ENCODE measurements at regions not wholly inside any gene's neighbourhood (a gene's known extent, or its start where the extent isn't known, plus 50 kb on each side); places are given as distances from the start of the nearest gene placed in this dataset.

GRCh38 chr20:40538131-40538530, 150.9 kb downstream of the MAFB start:
- DNase-seq, result no peak

GRCh38 chr20:40536808-40537207, 152.2 kb downstream of the MAFB start:
- no peak for DNase-seq

DNA sequence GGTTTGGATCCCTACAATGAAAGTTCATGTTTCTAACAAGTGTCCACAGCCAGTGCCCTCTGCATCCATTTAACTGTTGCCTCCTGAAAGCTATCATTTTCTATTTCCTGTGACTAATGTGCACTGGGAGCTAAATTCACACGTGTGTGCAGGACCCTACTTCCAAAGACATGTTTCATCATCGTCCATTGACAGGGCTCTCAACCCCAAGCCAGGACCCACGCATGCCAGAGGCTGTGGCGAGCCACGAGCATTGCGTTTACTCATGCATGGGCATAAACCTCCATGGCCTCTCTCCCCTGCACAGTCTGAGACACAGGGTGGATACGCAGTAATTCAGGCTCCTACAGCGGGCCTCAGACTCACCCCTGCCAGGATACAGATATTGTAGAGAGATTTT, 153.2 kb downstream of the MAFB start:
- DNase-seq, result no peak

GRCh38 chr20:40532103-40532502, 156.9 kb downstream of the MAFB start:
- no peak for DNase-seq

- no peak for DNase-seq
Observed at GRCh38 chr20:40525351-40525750, 163.7 kb downstream of the MAFB start.

DNA sequence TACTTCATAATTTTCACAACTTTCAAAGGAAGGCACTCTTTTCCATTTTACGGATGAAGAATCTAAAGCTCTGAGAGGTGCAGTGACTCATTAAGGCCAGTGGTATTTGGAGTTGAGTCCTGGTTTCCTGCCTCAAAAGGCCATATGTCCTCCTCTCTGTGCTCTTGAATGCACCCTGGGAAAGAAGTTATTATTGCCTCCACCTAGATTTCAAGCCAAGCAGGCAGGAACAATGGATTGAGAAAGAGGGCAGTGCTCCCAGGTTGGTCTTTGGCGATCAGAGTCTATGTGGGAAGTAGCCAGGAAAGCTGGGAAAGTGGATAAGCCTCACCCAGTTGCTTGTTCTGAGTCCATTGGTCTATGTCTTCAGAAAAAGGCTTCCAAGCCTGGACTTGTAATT, 165.0 kb downstream of the MAFB start:
- no peak for DNase-seq

DNA sequence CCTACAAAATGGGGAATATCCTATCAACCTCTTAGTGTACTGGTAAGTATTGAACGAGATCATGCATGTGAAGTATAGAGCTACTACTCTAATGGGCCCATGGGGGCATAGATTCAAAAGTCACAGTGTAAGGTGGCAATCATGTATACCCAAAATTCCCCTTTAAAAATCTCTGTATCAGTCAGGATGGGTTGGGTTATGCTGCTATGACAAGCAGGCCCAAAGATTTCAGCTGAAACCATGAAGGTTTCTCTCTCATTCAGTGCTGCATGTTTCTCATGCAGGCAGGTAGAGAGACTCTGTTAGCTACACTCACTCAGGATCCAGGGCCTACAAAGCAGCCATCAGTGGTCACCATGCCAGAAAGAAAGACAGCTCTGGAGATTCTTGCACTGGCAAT, 166.6 kb downstream of the MAFB start:
- DNase-seq, result no peak

GRCh38 chr20:40521962-40522361, 167.1 kb downstream of the MAFB start:
- no peak for DNase-seq

- DNase-seq, result no peak
Observed at GRCh38 chr20:40519918-40520317, 169.1 kb downstream of the MAFB start.

GRCh38 chr20:40512994-40513393, 176.0 kb downstream of the MAFB start:
- no peak for DNase-seq

DNA sequence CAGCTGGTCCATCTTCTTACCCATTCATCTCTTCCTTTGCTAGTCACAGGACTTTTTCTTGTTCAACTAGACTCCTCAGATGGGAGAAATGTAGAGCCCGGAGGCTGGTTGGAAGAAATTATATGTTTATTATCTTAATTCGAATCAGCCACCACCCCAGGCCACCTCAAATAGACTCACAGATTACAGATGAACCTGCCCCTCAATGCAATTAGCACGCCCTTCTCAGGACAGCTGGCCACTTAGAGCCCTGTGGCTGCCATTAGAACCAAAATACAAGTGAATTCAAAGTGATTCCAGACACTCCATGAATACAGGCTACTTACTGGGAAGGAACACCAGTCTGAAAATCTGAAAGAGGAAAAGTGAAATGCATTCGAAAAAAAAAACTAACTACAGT, 176.4 kb downstream of the MAFB start:
- no peak for DNase-seq

- no peak for DNase-seq
Observed at GRCh38 chr20:40511478-40511877, 177.6 kb downstream of the MAFB start.

DNA sequence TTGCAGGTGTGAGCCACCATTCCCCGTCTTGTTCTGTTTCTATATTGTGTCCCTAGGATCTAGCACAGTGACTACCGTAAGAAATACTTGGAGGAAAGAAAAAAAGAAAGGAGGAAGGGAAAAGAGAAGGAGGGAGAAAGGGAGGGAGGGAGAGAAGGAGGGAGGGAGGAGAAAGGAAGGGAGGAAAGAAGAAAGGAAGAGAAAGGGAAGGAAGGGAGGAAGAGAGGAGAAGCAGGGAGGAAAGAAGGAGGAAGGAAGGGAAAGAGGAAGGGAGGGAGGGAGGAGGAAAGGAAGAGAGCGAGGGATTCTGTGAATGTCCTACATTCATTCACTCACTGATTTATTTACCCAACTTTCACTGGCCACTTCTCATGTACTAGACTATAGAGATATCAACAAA, 178.4 kb downstream of the MAFB start:
- DNase-seq, result no peak

DNA sequence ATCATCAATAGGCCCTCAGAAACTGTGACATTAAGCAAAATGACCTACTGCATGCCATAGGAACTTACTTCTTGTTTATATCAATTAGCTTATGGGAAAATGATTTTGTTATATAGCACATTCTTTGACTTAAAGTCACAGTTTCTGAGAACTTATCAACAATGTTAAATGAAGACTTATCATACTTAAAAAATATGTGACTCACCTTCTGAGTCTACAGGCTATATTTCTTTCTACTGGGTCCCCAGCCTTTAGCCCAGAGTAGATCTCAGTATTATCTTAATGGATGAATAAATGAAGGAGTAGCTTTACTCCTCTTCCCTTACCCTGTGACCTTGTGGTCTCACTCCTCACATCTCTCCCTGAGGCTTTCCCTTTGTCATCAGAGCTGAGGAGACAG, 180.2 kb downstream of the MAFB start:
- no peak for DNase-seq

DNA sequence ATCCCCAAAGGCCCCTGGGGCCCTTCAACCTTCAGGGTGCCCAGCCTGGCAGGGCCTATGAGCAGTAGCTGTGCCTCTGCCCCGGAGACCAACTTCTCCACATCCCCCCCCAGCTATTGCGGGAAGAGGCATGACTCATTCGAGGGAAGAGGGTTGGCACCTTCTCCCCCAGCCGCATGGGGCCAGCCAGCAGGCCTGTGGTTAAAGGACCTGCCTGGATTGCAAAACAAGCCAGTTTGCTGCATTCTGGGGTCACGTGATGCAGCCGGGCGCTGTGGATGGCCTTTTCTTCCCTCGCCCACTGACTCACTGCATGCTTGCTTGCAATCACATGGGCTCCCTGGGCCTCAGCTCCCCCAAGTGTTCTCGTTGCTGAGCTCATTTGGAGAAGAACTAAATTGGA, 182.5 kb downstream of the MAFB start:
- no peak for DNase-seq

DNA sequence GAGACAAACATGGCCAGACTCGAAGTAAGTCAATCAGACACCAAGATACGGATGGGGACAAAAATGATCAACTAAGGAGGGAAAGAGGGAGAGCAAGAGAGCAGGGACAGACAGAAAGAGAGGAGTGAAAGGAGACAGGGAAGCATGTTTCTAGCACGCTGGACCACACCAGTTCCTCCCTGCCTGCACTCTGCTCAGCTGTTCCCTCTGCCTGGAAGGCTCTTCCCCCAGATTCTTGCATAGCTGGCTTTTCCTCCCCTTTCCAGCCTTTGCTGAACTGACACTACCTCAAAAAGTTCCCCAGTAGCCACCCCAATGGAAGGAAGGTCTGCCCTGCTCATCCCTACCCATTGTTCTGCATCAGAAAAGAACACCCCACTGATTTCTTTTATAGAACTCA, 185.9 kb downstream of the MAFB start:
- DNase-seq, result no peak

GRCh38 chr20:40502576-40502975, 186.5 kb downstream of the MAFB start:
- no peak for DNase-seq

DNA sequence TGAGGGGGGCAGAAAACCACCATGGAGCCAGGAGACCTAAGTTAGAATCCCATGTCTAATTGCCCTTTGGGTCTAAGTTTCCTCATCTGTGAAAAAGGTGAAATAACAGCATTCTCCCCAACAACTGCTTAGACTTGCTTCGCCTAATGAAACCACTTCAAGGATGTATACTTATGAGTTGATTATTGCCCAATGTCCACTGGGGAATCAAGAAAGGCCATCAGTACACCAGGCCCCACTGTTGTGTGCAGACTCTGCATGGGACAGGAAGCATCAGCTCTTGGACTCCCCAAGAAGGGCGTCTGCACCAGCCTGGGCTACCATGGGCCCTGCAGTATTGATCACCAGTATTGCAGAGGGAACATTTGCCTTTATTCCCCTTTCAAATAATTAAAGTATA, 189.6 kb downstream of the MAFB start:
- DNase-seq, result no peak

DNA sequence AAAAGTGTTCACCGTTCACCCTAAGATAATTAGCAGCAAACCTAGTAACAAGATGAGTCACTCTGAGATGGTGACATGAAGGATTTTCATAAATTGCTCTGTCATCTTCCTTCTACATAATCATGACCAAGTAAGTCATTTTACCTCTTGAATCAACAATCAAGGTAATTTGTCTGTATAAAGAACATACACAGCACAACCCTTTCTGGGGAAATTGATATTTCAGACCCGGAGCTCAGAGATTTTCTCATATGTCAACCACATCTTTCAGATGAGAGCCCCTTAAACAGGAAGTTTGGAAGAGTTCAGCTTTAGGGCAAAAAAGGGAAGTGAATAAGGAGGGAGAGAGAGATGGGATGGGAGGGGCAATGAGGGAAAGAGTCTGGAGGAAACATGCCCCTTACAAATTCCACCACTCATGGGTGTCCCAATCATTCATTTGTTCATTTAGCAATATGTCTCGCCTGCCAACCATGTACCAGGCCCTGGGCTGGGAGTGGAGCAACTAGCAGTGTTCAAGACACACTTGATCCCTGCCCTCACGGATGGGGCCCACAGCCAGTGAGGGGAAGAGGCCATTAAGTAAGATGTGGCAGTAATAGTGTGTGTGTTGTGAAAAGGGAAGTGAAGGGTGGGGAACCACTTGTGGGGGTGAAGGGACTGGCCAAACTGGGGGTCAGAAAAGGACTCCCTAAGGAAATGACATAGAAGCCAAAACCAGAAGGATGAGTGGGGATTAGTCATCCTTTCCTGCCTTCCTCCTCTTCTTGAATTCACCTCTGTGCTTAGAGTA, 190.9 kb downstream of the MAFB start:
- DNase-seq, result no peak

- no peak for DNase-seq
Observed at GRCh38 chr20:40495956-40496355, 193.1 kb downstream of the MAFB start.

DNA sequence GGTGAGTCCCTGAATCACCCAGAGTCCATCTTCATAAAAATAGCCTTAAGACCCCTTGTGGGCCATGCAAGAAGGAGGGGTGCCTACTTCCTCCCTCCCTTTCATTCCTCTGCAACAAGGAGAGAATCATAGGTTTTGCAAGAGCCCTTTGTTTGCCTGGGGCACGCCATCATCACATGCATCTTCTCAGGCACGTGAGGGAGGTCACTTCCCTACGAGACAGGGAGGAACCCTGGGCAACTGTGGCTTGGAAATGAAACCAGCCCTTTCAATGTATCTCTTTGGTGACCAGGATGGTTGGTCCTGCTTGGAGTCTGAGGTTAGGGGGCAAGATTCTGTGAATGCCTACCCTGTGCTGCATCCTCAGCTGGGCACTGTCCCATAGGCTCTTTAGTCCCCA, 194.8 kb downstream of the MAFB start:
- no peak for DNase-seq

DNA sequence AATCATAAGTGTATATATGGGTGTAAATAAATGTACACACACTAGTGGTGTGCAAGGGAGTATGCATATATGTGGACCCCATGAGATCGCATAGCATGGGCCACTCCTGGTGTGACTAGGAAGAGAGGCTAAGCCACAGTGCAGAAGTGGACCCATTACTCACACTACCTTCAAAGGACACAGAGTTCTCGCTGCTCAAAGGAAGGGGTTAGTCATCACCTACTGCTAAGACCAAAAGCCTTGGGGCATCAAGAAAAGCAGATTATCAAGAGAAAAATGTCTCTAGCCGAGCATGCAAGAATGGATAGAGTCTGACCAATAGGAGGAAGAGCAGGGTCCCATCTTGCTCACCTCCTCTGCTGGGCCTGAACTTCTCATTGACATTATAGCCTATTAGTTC, 195.5 kb downstream of the MAFB start:
- DNase-seq, result no peak

DNA sequence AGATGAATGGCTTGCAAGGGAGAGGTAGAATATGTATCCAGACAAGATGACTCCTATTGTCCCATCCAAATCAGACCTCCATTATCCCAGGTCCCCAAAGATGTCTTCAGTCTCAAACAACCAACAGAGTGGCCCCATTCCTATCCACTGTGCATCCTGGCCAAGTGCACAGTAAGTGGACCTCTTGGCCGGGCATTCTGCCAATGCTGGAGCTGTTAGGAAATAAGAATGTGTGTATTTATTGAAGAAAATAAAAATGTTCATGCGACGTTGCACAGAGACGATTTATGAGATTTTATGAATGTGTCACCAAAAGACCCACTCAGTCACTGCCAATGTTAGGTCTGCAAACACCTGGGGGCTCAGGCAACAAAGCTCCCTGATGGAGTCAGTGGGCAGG, 196.0 kb downstream of the MAFB start:
- DNase-seq, result no peak

- no peak for DNase-seq
Observed at GRCh38 chr20:40491009-40491590, 197.9 kb downstream of the MAFB start.

DNA sequence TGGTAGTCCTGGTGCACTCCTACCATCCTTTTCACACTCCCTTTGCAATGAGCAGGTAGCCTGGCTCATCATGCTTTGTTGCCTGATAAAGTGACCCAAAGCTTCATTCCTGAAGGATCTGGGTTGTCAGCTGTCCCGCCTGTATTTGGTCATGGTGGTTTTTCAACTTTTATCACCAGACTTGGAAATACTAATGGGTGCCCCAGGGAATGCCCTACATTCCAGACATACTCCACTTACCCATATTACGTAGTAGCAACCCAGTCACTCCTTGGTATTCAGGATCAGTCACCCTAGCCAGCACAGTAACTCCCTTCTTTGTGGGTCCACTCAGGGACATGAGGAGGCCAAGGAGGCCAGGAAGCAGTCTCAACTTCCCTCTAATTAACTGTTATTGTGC, 199.2 kb downstream of the MAFB start:
- no peak for DNase-seq
